Transverse colon (tissue), 4 donors: ENCODE measurements at regions not wholly inside any gene's neighbourhood (a gene's known extent, or its start where the extent isn't known, plus 50 kb on each side); places are given as distances from the start of the nearest gene placed in this dataset.

Source experiments
- DNase-seq: peaks from one replicate; pipeline ENCODE4 v3.0.0-alpha.2; 2019
- H3K27ac ChIP-seq, 4 donors: fragments of 200-600 bp; sonication (generic); 2 replicates each; pipeline ENCODE4 v1.5.1; 2016 to 2018; ENCODE audit warnings: inconsistent platforms in 4 of 4
- H3K27me3 ChIP-seq: fragments of 200-600 bp; sonication (generic); 2 replicates; pipeline ENCODE4 v1.5.1; 2017; ENCODE audit warnings: inconsistent platforms
- H3K36me3 ChIP-seq, 4 donors: fragments of 200-600 bp; sonication (generic); 2 replicates each; pipeline ENCODE4 v1.5.1; 2017 to 2019; ENCODE audit warnings: inconsistent platforms in 4 of 4
- H3K4me1 ChIP-seq, 4 donors: fragments of 200-600 bp; sonication (generic); 2 replicates each; pipeline ENCODE4 v1.5.1; 2017 to 2020; ENCODE audit warnings: inconsistent platforms in 4 of 4
- H3K4me3 ChIP-seq, 4 donors: fragments of 200-600 bp; sonication (generic); 1 replicate in 1 of 4; 2 replicates in 3 of 4; pipeline versions ENCODE4 v1.5.1 to v1.6.1; 2017 to 2019; ENCODE audit warnings: inconsistent platforms in 4 of 4
- H3K9me3 ChIP-seq, 2 donors: fragments of 200-600 bp; sonication (generic); 2 replicates each; pipeline ENCODE4 v1.5.1; 2017 to 2019; ENCODE audit warnings: inconsistent platforms in 2 of 2
- CTCF ChIP-seq, 5 experiments: fragments of 200-600 bp in 3 of 5; fragments of 450-650 bp in 2 of 5; sonication (generic) in 3 of 5; IDR thresholded peaks; 1 replicate in 2 of 5; 2 replicates in 3 of 5; pipeline ENCODE4 v1.5.1; 2016 to 2017; ENCODE audit warnings: antibody characterized with exemption in 5 of 5, inconsistent platforms in 3 of 5, mild to moderate bottlenecking in 2 of 5, moderate library complexity in 1 of 5
- EP300 ChIP-seq: sonication (generic); formaldehyde crosslinking; IDR thresholded peaks from one replicate; pipeline ENCODE4 v1.6.1; 2017; ENCODE audit warnings: antibody characterized with exemption, low read depth
- POLR2A ChIP-seq: fragments of 450-650 bp; IDR thresholded peaks from one replicate; pipeline ENCODE4 v1.6.1; 2016; ENCODE audit warnings: antibody characterized with exemption, mild to moderate bottlenecking, moderate library complexity
- POLR2AphosphoS5 ChIP-seq, 3 donors: sonication (generic); formaldehyde crosslinking; IDR thresholded peaks; one replicate each; pipeline ENCODE4 v1.6.1; 2016; ENCODE audit warnings: antibody characterized with exemption in 3 of 3
- WGBS, 2 donors: methylation state at CpG; one replicate each; pipeline ENCODE4 v1.1.5; 2018; ENCODE audit warnings: low coverage in 1 of 2; 5-methylcytosine and 5-hydroxymethylcytosine counted together
- in situ Hi-C, 4 donors: fragments of 200-750 bp; cut with MboI; loops; one replicate each; pipeline versions ENCODE4 v1.15.0 to v1.15.1; 2017; ENCODE audit warnings: low sequenced_read_pairs in 3 of 4, low pct_ligation_motif_present in 1 of 4, low pct_unique_long_range_greater_than_20kb in 1 of 4
- intact Hi-C: fragments of 100-400 bp; cut with DNase I; formaldehyde crosslinking; loops from one replicate; pipeline ENCODE4 v1.15.1; 2023; ENCODE audit warnings: low total_unique reads

GRCh38 chr2:16615687-16616615 is 49.7 kb downstream of the CYRIA start:
- intact Hi-C loops (no loop called here), in situ Hi-C loops (loop anchor here (10.0 to 25.0 kb wide), 3 partner anchors 139 to 979 kb away; no protein-coding TSS in a partner anchor)
- no peaks in the 10 kb centered on the region for H3K9me3 ChIP-seq
- DNase-seq: no peak
- no peaks in the 10 kb centered on the region for H3K36me3 ChIP-seq
- peaks cover 0 to 21% (median 0%) of the 10 kb centered on the region in 4 donors for H3K4me1 ChIP-seq
- 87 to 89% methylated on average over 14 to 21 of the region's 21 CpGs for WGBS, 2 donors
- TF ChIP-seq CTCF (IDR thresholded peaks at IDR 0.05): no peak
- H3K4me3 ChIP-seq: no peak overlapping the region
- no peaks in the 10 kb centered on the region for H3K27me3 ChIP-seq
- peak overlapping the region in 1 of 4 donors; percentile 21 for H3K27ac ChIP-seq

- no peaks in the 10 kb centered on the region for H3K27me3 ChIP-seq
- no peaks in the 10 kb centered on the region for H3K9me3 ChIP-seq
- DNase-seq: no peak
- intact Hi-C loops (no loop called here), in situ Hi-C loops (loop anchor here (10.0 to 25.0 kb wide), 3 partner anchors 140 to 978 kb away; no protein-coding TSS in a partner anchor)
- H3K4me3 ChIP-seq: no peak overlapping the region
- no peak for TF ChIP-seq CTCF (IDR thresholded peaks at IDR 0.05)
- TF ChIP-seq POLR2A: no peak
- no peak for TF ChIP-seq EP300
- TF ChIP-seq POLR2AphosphoS5 (IDR thresholded peaks at IDR 0.05): no peak
- H3K36me3 ChIP-seq: no peaks in the 10 kb centered on the region
- no peak overlapping the region for H3K27ac ChIP-seq
- 91 to 93% methylated on average over 3 of the region's 3 CpGs for WGBS, 2 donors
- peaks cover 0 to 21% (median 0%) of the 10 kb centered on the region in 4 donors for H3K4me1 ChIP-seq
Observed at GRCh38 chr2:16615246-16615645, 50.4 kb downstream of the CYRIA start.

- H3K4me1 ChIP-seq: peaks cover 0 to 22% (median 0%) of the 10 kb centered on the region in 4 donors
- TF ChIP-seq POLR2A (no peak), EP300 (no peak)
- no peak for DNase-seq
- H3K27ac ChIP-seq: peak overlapping the region in 2 of 4 donors; percentile 16 to 36
- no peak overlapping the region for H3K4me3 ChIP-seq
- no peaks in the 10 kb centered on the region for H3K27me3 ChIP-seq
- H3K36me3 ChIP-seq: no peaks in the 10 kb centered on the region
- H3K9me3 ChIP-seq: no peaks in the 10 kb centered on the region
- in situ Hi-C loops (loop anchor here (5.0 to 25.0 kb wide), 4 partner anchors 138 to 977 kb away; no protein-coding TSS in a partner anchor), intact Hi-C loops (no loop called here)
- WGBS, 2 donors: 38 to 53% methylated on average over 5 to 10 of the region's 10 CpGs
Observed at GRCh38 chr2:16614314-16614860, 51.2 kb downstream of the CYRIA start.

GRCh38 chr2:16613539-16614011 is 52.1 kb downstream of the CYRIA start:
- H3K4me3 ChIP-seq: no peak overlapping the region
- peaks cover 0 to 29% (median 2%) of the 10 kb centered on the region in 4 donors for H3K4me1 ChIP-seq
- H3K27me3 ChIP-seq: no peaks in the 10 kb centered on the region
- H3K36me3 ChIP-seq: no peaks in the 10 kb centered on the region
- peak overlapping the region in 2 of 4 donors; percentile 16 to 36 for H3K27ac ChIP-seq
- in situ Hi-C loops: loop anchor here (5.0 to 25.0 kb wide), 4 partner anchors 139 to 976 kb away; no protein-coding TSS in a partner anchor
- intact Hi-C loops: loop anchor here (2.0 kb wide), 1 partner anchor 143 kb away; no protein-coding TSS in a partner anchor
- WGBS, 2 donors: 13 to 37% methylated on average over 6 of the region's 6 CpGs
- H3K9me3 ChIP-seq: no peaks in the 10 kb centered on the region
- no peak for TF ChIP-seq POLR2AphosphoS5 (IDR thresholded peaks at IDR 0.05)
- no peak for TF ChIP-seq EP300
- TF ChIP-seq POLR2A: no peak
- peak; percentile 28 to 48 (median 39) for TF ChIP-seq CTCF (IDR thresholded peaks at IDR 0.05)
- DNase-seq: no peak
